HuH-7 (cell line): ENCODE measurements at regions not wholly inside any gene's neighbourhood (a gene's known extent, or its start where the extent isn't known, plus 50 kb on each side); places are given as distances from the start of the nearest gene placed in this dataset.
"Not testable (repeated sequence)": the region's sequence is repeated elsewhere in the genome, so short reads cannot be mapped to it uniquely, and the experiment has no call there.

Source experiments
- DNase-seq: peaks from one replicate; pipeline ENCODE4 v3.0.0; 2011; ENCODE audit warnings: low spot score

- no peak for DNase-seq
Measured at GRCh38 chr13:90880790-90881189, 466.7 kb upstream of the MIR17HG start.

- no peak for DNase-seq
Measured at GRCh38 chr13:90882551-90882950, 464.9 kb upstream of the MIR17HG start.

GRCh38 chr13:90883592-90883991 lies 463.9 kb upstream of the MIR17HG start:
- no peak for DNase-seq

GRCh38 chr13:90884066-90884465 lies 463.4 kb upstream of the MIR17HG start:
- DNase-seq, result no peak

- no peak for DNase-seq
Measured at GRCh38 chr13:90889906-90890834, 457.3 kb upstream of the MIR17HG start.

- DNase-seq, result no peak
Measured at GRCh38 chr13:90891329-90891728, 456.2 kb upstream of the MIR17HG start.

- DNase-seq, result not testable (repeated sequence)
Measured at GRCh38 chr13:90893199-90893598, 454.3 kb upstream of the MIR17HG start.

GRCh38 chr13:90896002-90896401 lies 451.5 kb upstream of the MIR17HG start:
- DNase-seq, result no peak

- DNase-seq, result no peak
Measured at GRCh38 chr13:90898811-90899210, 448.7 kb upstream of the MIR17HG start.

- DNase-seq, result no peak
Measured at GRCh38 chr13:90899416-90899815, 448.1 kb upstream of the MIR17HG start.

- DNase-seq, result no peak
Measured at GRCh38 chr13:90902255-90902654, 445.2 kb upstream of the MIR17HG start.

GRCh38 chr13:90906554-90906953 lies 440.9 kb upstream of the MIR17HG start:
- DNase-seq, result no peak

- no peak for DNase-seq
Measured at GRCh38 chr13:90908792-90909191, 438.7 kb upstream of the MIR17HG start.

- DNase-seq, result no peak
Measured at GRCh38 chr13:90910018-90910639, 437.4 kb upstream of the MIR17HG start.

- DNase-seq, result no peak
Measured at GRCh38 chr13:90912247-90912646, 435.2 kb upstream of the MIR17HG start.

- DNase-seq, result no peak
Measured at GRCh38 chr13:90918536-90918935, 429.0 kb upstream of the MIR17HG start.

- DNase-seq, result no peak
Measured at GRCh38 chr13:90919153-90919552, 428.3 kb upstream of the MIR17HG start.

- no peak for DNase-seq
Measured at GRCh38 chr13:90926459-90926858, 421.0 kb upstream of the MIR17HG start.

GRCh38 chr13:90928109-90928508 lies 419.4 kb upstream of the MIR17HG start:
- DNase-seq, result no peak

GRCh38 chr13:90933097-90933826 lies 414.2 kb upstream of the MIR17HG start:
- no peak for DNase-seq

- no peak for DNase-seq
Measured at GRCh38 chr13:90934741-90935140, 412.7 kb upstream of the MIR17HG start.

- DNase-seq, result no peak
Measured at GRCh38 chr13:90938848-90939247, 408.6 kb upstream of the MIR17HG start.

GRCh38 chr13:90943946-90944345 lies 403.5 kb upstream of the MIR17HG start:
- no peak for DNase-seq
